AG04449 (cell line): ENCODE measurements at regions not wholly inside any gene's neighbourhood (a gene's known extent, or its start where the extent isn't known, plus 50 kb on each side); places are given as distances from the start of the nearest gene placed in this dataset.

Experiments used
- CTCF ChIA-PET: fragments of 350-600 bp; formaldehyde crosslinking; extraction: SDS; loops from one replicate; lab custom pipeline; 2021; ENCODE audit warnings: antibody characterized with exemption; lab: Yijun Ruan, JAX
- POLR2A ChIA-PET: fragments of 400-600, 350-600 bp; formaldehyde crosslinking; extraction: SDS; loops from one replicate; lab custom pipeline; 2020; ENCODE audit warnings: antibody characterized with exemption, inconsistent platforms; lab: Yijun Ruan, JAX
- DNase-seq: peaks from one replicate; pipeline ENCODE4 v3.0.0-alpha.2; 2010; ENCODE audit warnings: low read depth, low spot score
- H3K4me3 ChIP-seq: 2 replicates; pipeline ENCODE4 v1.5.1; 2011; ENCODE audit warnings: low read depth, mild to moderate bottlenecking, control low read depth, low read length
- TF ChIP-seq, protein P1 (sequence below): IDR thresholded peaks from one replicate; pipeline ENCODE4 v1.5.1; 2011; ENCODE audit warnings: mild to moderate bottlenecking, moderate library complexity, low read length, control low read depth, inconsistent platforms; ENCODE audit not compliant: insufficient read depth; ENCODE audit errors: missing control alignments

- H3K4me3 ChIP-seq, result no peak overlapping the region
- ChIA-PET CTCF (no interaction called here), POLR2A (no interaction called here)
- TF ChIP-seq, protein P1, sequence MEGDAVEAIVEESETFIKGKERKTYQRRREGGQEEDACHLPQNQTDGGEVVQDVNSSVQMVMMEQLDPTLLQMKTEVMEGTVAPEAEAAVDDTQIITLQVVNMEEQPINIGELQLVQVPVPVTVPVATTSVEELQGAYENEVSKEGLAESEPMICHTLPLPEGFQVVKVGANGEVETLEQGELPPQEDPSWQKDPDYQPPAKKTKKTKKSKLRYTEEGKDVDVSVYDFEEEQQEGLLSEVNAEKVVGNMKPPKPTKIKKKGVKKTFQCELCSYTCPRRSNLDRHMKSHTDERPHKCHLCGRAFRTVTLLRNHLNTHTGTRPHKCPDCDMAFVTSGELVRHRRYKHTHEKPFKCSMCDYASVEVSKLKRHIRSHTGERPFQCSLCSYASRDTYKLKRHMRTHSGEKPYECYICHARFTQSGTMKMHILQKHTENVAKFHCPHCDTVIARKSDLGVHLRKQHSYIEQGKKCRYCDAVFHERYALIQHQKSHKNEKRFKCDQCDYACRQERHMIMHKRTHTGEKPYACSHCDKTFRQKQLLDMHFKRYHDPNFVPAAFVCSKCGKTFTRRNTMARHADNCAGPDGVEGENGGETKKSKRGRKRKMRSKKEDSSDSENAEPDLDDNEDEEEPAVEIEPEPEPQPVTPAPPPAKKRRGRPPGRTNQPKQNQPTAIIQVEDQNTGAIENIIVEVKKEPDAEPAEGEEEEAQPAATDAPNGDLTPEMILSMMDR, result no peak
- DNase-seq, result no peak
Measured at GRCh38 chr5:56467176-56467717, 234.1 kb upstream of the ANKRD55 start.

DNA sequence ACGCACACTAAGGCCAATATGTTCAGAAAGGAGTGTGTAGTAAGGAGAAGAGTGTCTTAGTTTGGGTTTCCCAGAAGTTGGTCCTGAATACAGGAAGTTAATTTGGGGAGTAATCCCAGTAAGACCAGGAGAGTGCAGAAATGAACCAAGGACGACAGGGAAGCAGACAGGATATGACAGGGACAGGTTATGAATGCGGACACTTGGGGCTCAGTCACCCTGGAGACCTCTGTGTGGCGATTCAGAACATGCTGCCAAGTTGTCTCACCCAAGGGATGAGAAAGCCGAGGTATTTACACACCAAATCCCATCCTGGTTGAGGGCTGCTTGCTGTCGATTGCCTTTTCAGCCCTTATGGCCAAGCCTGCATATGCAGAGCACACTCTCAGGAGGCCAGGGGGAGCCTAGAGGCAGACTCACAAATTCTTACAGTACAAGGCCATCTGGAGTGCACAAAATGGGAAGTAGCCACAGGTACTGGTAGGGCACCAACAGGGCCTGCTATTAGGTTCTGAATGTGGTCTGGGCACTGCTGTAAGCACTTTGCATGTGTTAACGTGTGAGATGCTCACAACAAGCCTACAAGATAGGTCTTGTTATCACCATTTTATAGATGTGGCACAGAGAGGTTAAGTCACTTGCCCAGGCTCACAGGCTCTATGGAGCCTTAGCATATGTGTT lies 233.1 kb upstream of the ANKRD55 start:
- ChIA-PET CTCF (no interaction called here), POLR2A (no interaction called here)
- no peak overlapping the region for H3K4me3 ChIP-seq
- TF ChIP-seq, protein P1, result no peak
- DNase-seq, result no peak

- ChIA-PET POLR2A (no interaction called here), CTCF (no interaction called here)
- no peak overlapping the region for H3K4me3 ChIP-seq
- no peak for DNase-seq
- TF ChIP-seq, protein P1, result no peak
Measured at GRCh38 chr5:56465769-56466135, 232.6 kb upstream of the ANKRD55 start.

- ChIA-PET POLR2A (no interaction called here), CTCF (no interaction called here)
- H3K4me3 ChIP-seq, result no peak overlapping the region
- TF ChIP-seq, protein P1, result no peak
- no peak for DNase-seq
Measured at GRCh38 chr5:56464935-56465768, 232.0 kb upstream of the ANKRD55 start.

DNA sequence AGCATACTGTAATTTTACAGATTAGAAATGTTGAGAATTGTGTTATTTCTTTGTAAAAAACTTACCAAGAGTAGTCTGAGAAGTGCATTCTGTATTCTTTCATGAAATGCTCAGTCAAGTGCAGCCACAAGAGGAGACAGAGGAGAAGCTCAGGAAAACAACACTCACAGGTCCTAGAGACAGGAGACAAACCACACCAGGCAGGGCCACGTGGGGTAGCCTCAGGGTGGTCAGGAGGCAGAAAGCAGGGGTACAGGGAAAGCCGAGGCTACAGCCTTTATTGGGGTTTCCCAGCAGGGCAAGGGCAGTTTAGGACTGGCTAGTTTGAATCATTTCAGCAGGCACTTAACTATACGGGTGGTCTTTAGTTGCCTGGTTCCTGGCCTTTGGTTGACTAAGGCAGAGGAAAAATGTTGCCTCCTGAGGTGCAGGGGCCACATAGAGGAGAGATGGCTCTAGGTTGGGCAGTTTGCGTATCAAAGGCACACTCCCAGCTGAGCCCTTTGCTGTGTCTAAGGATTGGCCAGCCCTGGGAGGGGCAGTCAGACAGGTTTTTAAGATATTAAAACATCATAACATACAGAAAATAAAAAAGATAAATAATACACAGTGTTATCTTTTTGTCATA lies 230.9 kb upstream of the ANKRD55 start:
- ChIA-PET CTCF (interaction anchor here (0.9 to 1.1 kb wide), 2 partner anchors 38 to 48 kb away, joined by 3 read pairs; no protein-coding TSS in a partner anchor), POLR2A (no interaction called here)
- DNase-seq, result no peak
- no peak overlapping the region for H3K4me3 ChIP-seq
- TF ChIP-seq, protein P1, result no peak

DNA sequence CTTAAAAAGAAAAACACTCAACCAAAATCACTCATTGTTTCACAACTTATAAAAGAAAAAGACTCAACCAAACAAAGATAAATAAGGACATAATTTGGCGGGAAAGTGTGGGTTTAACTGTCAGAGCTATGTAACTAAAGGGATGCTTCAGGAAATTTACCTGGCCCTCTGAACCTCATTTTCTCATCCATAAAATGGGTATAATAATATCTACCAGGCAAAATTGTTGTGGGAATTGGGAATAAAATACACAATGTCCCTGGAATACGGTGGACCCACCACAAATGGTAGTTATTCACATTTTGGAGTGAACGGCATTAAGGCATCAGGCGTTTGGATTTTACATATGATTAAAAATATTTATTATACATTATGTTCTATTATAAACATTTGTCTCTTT lies 228.5 kb upstream of the ANKRD55 start:
- no peak for DNase-seq
- POLR2A ChIA-PET, result no interaction called here
- CTCF ChIA-PET, result interaction anchor here (1.2 kb wide), 1 partner anchor 172 kb away, joined by 3 read pairs; no protein-coding TSS in a partner anchor
- TF ChIP-seq, protein P1, result no peak
- H3K4me3 ChIP-seq, result no peak overlapping the region
